HG03095 (cell line): ENCODE measurements at regions not wholly inside any gene's neighbourhood (a gene's known extent, or its start where the extent isn't known, plus 50 kb on each side); places are given as distances from the start of the nearest gene placed in this dataset.
"Not testable (repeated sequence)": the region's sequence is repeated elsewhere in the genome, so short reads cannot be mapped to it uniquely, and the experiment has no call there.

ENCODE experiments used
- ATAC-seq: cut with Tn5 transposase; IDR thresholded peaks from one replicate; pipeline ENCODE4 v1.9.1; 2021; ENCODE audit warnings: moderate library complexity; ENCODE audit not compliant: unreplicated experiment

- ATAC-seq = no peak
These were observed 236.8 kb upstream of the GBE1 start for GRCh38 chr3:81998139-81998755.

GRCh38 chr3:81997390-81997789 is 235.9 kb upstream of the GBE1 start:
- no peak for ATAC-seq

DNA sequence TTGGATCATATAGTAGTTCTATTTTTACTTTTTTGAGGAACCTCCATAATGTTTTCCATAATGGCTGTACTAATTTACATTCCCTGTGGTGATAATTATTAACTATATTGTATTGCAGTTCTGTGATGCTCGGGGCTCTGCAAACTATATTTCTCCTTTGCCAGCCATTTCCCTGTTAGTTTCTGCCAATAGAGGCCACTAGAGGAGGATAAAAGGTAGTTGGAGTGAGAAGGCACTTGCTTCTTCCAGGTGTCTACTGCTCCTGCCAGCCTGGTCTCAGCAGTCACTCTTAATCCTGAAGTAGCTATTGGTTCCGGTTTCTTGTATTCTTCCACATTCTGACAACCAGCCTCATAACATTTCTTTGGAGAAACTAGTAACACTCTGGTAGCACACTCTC is 233.9 kb upstream of the GBE1 start:
- ATAC-seq = no peak

DNA sequence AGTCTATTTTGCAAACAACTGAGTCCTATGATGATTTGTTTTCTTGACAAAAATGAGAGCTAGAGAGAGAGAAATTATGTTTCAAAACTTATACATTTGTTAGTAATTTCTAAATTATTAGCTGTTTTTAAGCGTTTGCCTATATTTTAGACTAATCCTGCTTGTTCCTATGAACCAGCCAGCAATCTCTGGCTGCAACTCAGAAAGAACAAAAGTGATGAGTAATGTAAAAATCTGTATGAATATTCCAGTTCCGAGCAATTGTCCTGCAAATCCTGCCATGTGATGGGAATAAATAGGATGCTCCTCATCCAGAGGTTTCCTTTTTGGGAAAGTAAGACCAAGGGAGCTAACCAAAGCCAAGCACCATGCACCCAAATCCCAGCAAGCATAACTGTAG is 228.3 kb upstream of the GBE1 start:
- no peak for ATAC-seq

DNA sequence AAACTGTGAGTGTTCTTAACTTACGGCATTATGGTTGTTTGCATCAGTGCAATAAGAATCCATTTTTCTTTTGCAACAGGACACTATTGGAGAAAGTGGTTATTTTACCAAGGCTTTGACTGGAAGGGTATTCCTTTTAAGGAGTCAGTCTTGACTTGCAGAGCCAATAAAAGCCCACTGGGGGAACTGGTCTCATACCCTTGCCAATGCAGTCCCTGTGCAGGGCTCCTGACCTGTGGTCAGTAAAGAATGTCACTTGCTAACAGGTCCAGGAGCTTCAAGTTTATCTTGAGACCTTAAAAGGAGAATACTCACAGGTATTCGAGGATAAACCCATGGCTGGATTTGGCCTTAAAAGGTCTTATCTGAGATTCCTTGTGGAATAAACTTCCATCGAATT is 227.8 kb upstream of the GBE1 start:
- ATAC-seq = no peak

- not testable (repeated sequence) for ATAC-seq
These were observed 226.0 kb upstream of the GBE1 start for GRCh38 chr3:81987412-81987811.

GRCh38 chr3:81985996-81986723 is 224.7 kb upstream of the GBE1 start:
- ATAC-seq = no peak

DNA sequence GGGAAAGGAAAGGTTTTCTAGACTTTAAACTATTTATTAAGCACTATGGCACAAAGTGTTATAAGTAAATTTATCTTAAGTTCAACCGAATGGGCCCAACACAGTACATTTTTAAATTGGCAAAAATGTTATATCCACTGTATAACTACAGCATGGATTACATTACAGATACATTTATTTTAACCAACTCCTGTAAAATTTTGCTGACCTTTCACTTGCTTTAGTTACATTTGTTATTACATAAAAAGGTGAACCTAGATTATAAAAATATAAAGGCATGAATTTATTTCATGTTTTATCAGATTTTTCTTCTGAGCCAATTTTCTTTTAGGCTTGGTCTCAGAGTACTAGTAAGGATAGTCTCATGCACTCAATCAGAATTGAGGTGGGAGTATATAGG is 221.9 kb upstream of the GBE1 start:
- ATAC-seq = no peak

GRCh38 chr3:81980596-81981494 is 219.4 kb upstream of the GBE1 start:
- ATAC-seq = no peak

- no peak for ATAC-seq
These were observed 213.3 kb upstream of the GBE1 start for GRCh38 chr3:81974751-81975150.

GRCh38 chr3:81968658-81969057 is 207.2 kb upstream of the GBE1 start:
- ATAC-seq = no peak

GRCh38 chr3:81967393-81967792 is 205.9 kb upstream of the GBE1 start:
- ATAC-seq = no peak

DNA sequence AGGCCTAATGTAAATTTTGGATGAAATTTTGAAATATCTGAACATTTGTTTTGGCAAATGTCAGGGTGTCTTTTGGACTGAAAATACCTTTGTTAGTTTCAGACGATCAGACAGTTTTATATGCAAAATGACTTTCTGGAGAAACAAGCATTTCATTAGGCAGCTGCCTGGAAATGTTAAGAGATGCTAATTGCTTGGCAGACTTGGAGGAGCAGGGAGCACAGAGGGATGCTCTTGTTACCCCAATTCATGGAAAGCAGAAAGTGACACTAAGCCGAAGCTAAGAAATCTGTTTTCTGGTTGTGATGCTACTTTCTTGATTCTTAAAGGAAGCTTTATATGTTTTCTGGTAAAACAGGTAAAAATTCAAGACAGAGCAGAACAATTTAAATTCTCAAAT is 204.3 kb upstream of the GBE1 start:
- ATAC-seq = no peak

GRCh38 chr3:81962396-81962795 is 201.0 kb upstream of the GBE1 start:
- ATAC-seq = no peak

- no peak for ATAC-seq
These were observed 197.7 kb upstream of the GBE1 start for GRCh38 chr3:81958972-81959640.

DNA sequence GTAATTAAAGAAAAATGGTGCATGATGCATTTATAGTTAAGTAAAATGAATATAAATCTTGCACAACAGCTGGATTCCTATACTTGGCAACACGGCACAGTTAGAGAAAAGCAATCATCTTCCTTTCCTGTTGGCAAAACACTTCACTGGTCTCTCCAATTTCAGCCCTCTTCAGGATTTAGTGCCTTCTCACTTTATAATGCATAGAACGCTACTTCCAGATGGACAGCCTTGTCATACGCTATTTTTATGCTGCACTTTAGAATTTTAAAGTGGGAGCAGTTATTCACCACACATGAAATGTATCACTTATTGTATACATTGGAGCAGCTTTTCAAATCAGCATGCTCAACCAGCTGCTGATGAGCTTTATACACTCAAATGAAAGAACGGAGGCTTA is 194.4 kb upstream of the GBE1 start:
- no peak for ATAC-seq

GRCh38 chr3:81953111-81953510 is 191.7 kb upstream of the GBE1 start:
- no peak for ATAC-seq

DNA sequence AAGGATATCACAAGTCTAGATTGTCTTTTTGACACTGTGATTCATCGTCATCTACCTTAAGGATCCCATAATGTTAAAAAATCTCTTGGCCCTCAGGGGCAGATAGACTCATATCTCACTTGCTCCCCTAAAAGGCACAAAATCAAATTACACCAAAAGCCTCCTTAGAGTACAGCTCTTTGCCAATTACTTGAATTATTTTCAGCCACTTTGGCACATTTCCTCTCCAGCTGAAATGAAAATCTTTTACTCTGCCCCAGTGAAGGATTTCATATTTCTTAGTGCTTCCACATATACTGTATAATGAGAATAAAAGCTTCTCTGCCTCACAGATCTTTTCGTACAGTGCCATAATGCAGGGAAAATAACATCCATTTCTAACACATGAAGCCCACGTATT is 190.7 kb upstream of the GBE1 start:
- no peak for ATAC-seq

GRCh38 chr3:81951636-81952035 is 190.2 kb upstream of the GBE1 start:
- no peak for ATAC-seq

DNA sequence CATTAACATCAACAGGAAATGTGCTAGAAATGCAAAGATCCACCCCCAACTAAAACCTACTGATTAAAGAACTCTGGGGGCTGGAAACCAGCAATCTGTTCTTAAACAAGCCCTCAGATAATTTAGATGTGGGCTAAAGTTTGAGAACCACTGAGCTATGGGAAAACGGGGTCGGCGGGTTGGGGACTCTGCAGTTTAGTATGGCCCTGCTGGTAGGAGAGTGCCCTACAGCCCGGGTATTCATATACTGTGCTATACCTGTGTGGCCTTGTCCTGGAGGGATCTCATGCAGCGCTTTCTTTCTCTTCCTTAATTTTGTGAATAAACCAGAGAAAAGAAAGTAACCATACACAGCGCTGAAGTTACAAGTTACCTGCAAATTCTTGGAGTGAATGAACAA is 189.7 kb upstream of the GBE1 start:
- no peak for ATAC-seq

GRCh38 chr3:81947359-81947758 is 185.9 kb upstream of the GBE1 start:
- no peak for ATAC-seq
